SU-DHL-6 (cell line): ENCODE measurements at regions not wholly inside any gene's neighbourhood (a gene's known extent, or its start where the extent isn't known, plus 50 kb on each side); places are given as distances from the start of the nearest gene placed in this dataset.

Experiments
- H2AFZ ChIP-seq: fragments of 200-600 bp; sonication (generic); 2 replicates; pipeline ENCODE4 v1.6.1; 2014; ENCODE audit warnings: low read depth, mild to moderate bottlenecking, moderate library complexity, mixed read lengths, antibody characterized with exemption, low read length; ENCODE audit not compliant: severe bottlenecking
- H3F3A ChIP-seq: fragments of 200-600 bp; shearing (Covaris generic); 2 replicates; pipeline ENCODE4 v1.6.0; 2016; ENCODE audit warnings: antibody characterized with exemption, mild to moderate bottlenecking; ENCODE audit not compliant: insufficient read depth
- H3K27ac ChIP-seq: fragments of 200-600 bp; sonication (generic); 2 replicates; pipeline ENCODE4 v1.5.1; 2016; ENCODE audit warnings: low read depth, mild to moderate bottlenecking, low read length, moderate library complexity, mixed read lengths
- H3K27me3 ChIP-seq: fragments of 200-600 bp; sonication (generic), shearing (Covaris generic); 2 replicates; pipeline ENCODE4 v1.6.0; 2014; ENCODE audit warnings: mild to moderate bottlenecking, low read length
- H3K36me3 ChIP-seq: fragments of 200-600 bp; sonication (generic); 2 replicates; pipeline ENCODE4 v1.6.1; 2014; ENCODE audit warnings: mild to moderate bottlenecking, low read length, mixed read lengths
- H3K4me2 ChIP-seq: fragments of 300-600, 200-600 bp; shearing (Covaris generic), sonication (generic); 2 replicates; pipeline ENCODE4 v1.6.0; 2014; ENCODE audit warnings: low read length, low read depth, mild to moderate bottlenecking; ENCODE audit not compliant: poor library complexity, severe bottlenecking
- H3K4me3 ChIP-seq: fragments of 200-600 bp; sonication (generic); 2 replicates; pipeline ENCODE4 v1.5.1; 2014; ENCODE audit warnings: antibody characterized with exemption, low read length, mild to moderate bottlenecking, mixed read lengths; ENCODE audit not compliant: insufficient read depth, poor library complexity, severe bottlenecking
- H3K79me2 ChIP-seq: fragments of 200-600 bp; sonication (generic); 2 replicates; pipeline ENCODE4 v1.6.1; 2014; ENCODE audit warnings: mild to moderate bottlenecking, low read length, moderate library complexity; ENCODE audit not compliant: insufficient read depth
- H3K9ac ChIP-seq: fragments of 200-600 bp; sonication (generic); 2 replicates; pipeline ENCODE4 v1.7.0; 2014; ENCODE audit warnings: mild to moderate bottlenecking, low read length
- H3K9me2 ChIP-seq: fragments of 200-600 bp; sonication (generic); replicated peaks from 2 replicates; pipeline ENCODE4 v1.6.1; 2014; ENCODE audit warnings: low read length; ENCODE audit not compliant: insufficient read depth
- H3K9me3 ChIP-seq: fragments of 200-600 bp; sonication (generic); 2 replicates; pipeline ENCODE4 v1.6.1; 2014; ENCODE audit warnings: low read length, mixed read lengths; ENCODE audit not compliant: insufficient read depth
- H4K20me1 ChIP-seq: fragments of 200-600 bp; sonication (generic); 2 replicates; pipeline ENCODE4 v1.6.1; 2014; ENCODE audit warnings: low read depth, mild to moderate bottlenecking, antibody characterized with exemption, low read length, moderate library complexity, mixed read lengths
- CTCF ChIP-seq: fragments of 200-600 bp; sonication (generic); IDR thresholded peaks from one replicate; pipeline ENCODE4 v1.5.1; 2017; ENCODE audit warnings: antibody characterized with exemption, mild to moderate bottlenecking, low read length, moderate library complexity; ENCODE audit not compliant: insufficient read depth, poor library complexity, severe bottlenecking
- EZH2phosphoT487 ChIP-seq: fragments of 200-600 bp; sonication (generic), shearing (Covaris generic); conservative IDR thresholded peaks from 2 replicates; pipeline ENCODE4 v1.6.1; 2018; ENCODE audit warnings: mild to moderate bottlenecking, antibody characterized with exemption, low read length, moderate library complexity, mixed read lengths

DNA sequence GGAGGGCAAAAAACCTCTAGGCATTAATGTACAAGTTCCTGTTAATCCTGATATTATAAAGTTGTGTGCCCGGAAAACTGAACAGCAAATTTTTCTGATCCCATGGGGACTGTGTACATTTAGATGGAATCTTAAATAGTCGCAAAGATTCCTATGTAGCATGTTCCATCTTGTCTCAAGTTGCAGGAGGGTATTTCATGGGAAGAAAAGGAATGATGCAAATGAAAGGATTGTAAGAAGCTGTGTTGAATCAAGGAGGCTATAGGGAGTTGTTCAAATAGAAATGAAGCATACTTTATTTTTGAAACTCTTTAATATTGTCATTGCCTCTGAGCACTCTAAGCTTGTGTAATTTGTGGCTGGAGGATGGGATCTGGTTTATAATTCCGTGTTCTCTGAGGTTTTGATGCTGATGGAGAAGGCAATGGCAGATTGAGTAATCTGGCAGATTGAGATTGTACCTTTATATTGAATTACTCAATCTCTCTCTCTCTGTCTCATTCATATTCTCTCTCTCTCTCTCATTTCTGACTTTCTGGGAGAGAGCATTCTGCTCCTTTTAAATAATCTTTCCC, 288.5 kb downstream of the OSTF1 start:
- Histone ChIP-seq H2AFZ (no peak overlapping the region), H3K9me3 (no peaks in the 10 kb centered on the region), H3K79me2 (no peaks in the 10 kb centered on the region), H3K9ac (no peak overlapping the region), H3K27me3 (no peaks in the 10 kb centered on the region), H4K20me1 (no peaks in the 10 kb centered on the region), H3K4me3 (no peak overlapping the region), H3K4me2 (no peak overlapping the region), H3F3A (no peaks in the 10 kb centered on the region), H3K36me3 (no peaks in the 10 kb centered on the region), H3K9me2 (no peaks in the 10 kb centered on the region), H3K27ac (no peak overlapping the region)
- TF ChIP-seq EZH2phosphoT487 (no peak), CTCF (no peak)

DNA sequence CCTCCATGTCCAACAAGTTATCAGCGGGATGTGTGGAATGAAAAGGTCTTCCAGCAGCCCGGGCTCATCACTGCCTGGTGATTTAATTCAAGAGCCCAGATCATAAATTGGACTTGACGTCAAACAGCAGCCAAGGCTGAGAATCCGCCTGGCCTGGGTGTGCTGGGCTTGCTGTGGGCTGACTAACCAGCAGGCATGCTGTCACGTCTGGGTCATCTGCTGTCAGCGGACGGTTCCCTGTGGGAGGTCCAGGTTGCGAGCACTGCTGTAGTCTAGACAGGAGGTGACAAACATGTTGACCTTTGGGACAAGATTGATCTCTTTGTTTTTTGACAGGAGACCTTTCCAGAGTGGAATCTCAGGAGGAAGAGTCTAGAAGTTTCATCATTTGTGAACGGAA, 289.7 kb downstream of the OSTF1 start:
- no peaks in the 10 kb centered on the region for H3K79me2 ChIP-seq
- H4K20me1 ChIP-seq = no peaks in the 10 kb centered on the region
- H3K4me2 ChIP-seq = no peak overlapping the region
- H3K9me2 ChIP-seq = no peaks in the 10 kb centered on the region
- H3K27me3 ChIP-seq = no peaks in the 10 kb centered on the region
- no peaks in the 10 kb centered on the region for H3K9me3 ChIP-seq
- no peak overlapping the region for H2AFZ ChIP-seq
- H3K36me3 ChIP-seq = no peaks in the 10 kb centered on the region
- no peak overlapping the region for H3K27ac ChIP-seq
- H3K4me3 ChIP-seq = no peak overlapping the region
- TF ChIP-seq CTCF (no peak), EZH2phosphoT487 (no peak)
- no peak overlapping the region for H3K9ac ChIP-seq
- no peaks in the 10 kb centered on the region for H3F3A ChIP-seq

DNA sequence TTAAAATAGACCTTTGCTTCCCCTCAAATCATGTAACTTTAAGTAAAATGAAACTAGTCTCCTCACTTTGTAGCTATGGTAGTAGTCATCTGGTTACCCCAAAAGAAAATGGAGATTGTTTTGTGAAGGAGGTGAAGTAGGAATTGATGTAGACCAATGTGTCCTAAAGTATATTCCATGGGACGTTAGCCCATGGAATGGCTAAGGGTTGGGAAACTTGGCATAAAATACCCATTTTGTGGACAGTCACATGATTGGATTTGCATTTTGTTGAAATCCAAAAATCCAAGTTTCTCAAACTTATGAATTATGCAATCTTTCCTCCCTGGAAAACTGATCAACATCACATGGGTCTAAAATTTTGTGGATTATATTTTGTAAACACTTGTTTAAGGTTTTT, 290.6 kb downstream of the OSTF1 start:
- Histone ChIP-seq H3K27ac (no peak overlapping the region), H3K9me2 (no peaks in the 10 kb centered on the region), H4K20me1 (no peaks in the 10 kb centered on the region), H3F3A (no peaks in the 10 kb centered on the region), H3K79me2 (no peaks in the 10 kb centered on the region), H3K27me3 (no peaks in the 10 kb centered on the region), H3K4me2 (no peak overlapping the region), H3K9me3 (no peaks in the 10 kb centered on the region), H2AFZ (no peak overlapping the region), H3K36me3 (no peaks in the 10 kb centered on the region), H3K4me3 (no peak overlapping the region), H3K9ac (no peak overlapping the region)
- TF ChIP-seq CTCF = no peak
- no peak for TF ChIP-seq EZH2phosphoT487
